Stomach smooth muscle (tissue), 2 donors: ENCODE measurements at regions not wholly inside any gene's neighbourhood (a gene's known extent, or its start where the extent isn't known, plus 50 kb on each side); places are given as distances from the start of the nearest gene placed in this dataset.
"Not testable (repeated sequence)": the region's sequence is repeated elsewhere in the genome, so short reads cannot be mapped to it uniquely, and the experiment has no call there.

Experiments
- H3K27ac ChIP-seq: one replicate; pipeline ENCODE4 v1.7.0; 2013; ENCODE audit warnings: mild to moderate bottlenecking, low read length, inconsistent platforms
- H3K27me3 ChIP-seq, 2 donors: one replicate each; pipeline ENCODE4 v1.7.0; 2013; ENCODE audit warnings: low read length in 2 of 2; ENCODE audit not compliant: insufficient read depth in 2 of 2, control insufficient read depth in 1 of 2
- H3K36me3 ChIP-seq, 2 donors: one replicate each; pipeline ENCODE4 v1.7.0; 2013; ENCODE audit warnings: low read length in 2 of 2; ENCODE audit not compliant: control insufficient read depth in 2 of 2, insufficient read depth in 2 of 2
- H3K4me1 ChIP-seq: one replicate; pipeline ENCODE4 v1.7.0; 2013; ENCODE audit warnings: low read length; ENCODE audit not compliant: control insufficient read depth, insufficient read depth
- H3K4me3 ChIP-seq, 2 donors: one replicate each; pipeline ENCODE4 v1.7.0; 2013; ENCODE audit warnings: low read length in 2 of 2
- H3K9ac ChIP-seq, 2 donors: one replicate each; pipeline ENCODE4 v1.7.0; 2013; ENCODE audit warnings: low read length in 2 of 2, mild to moderate bottlenecking in 1 of 2
- H3K9me3 ChIP-seq, 2 donors: one replicate each; pipeline ENCODE4 v1.7.0; 2013; ENCODE audit warnings: low read length in 2 of 2; ENCODE audit not compliant: control insufficient read depth in 2 of 2
- donor health status: healthy.
- donor health status: Pancreatic carcinoma.

GRCh38 chr4:156295676-156296195, 342.1 kb upstream of the CTSO start:
- no peaks in the 10 kb centered on the region for H3K27me3 ChIP-seq
- no peak overlapping the region for H3K27ac ChIP-seq
- H3K4me3 ChIP-seq, result no peak overlapping the region
- H3K4me1 ChIP-seq, result peaks cover 3% of the 10 kb centered on the region
- H3K9me3 ChIP-seq, result no peaks in the 10 kb centered on the region
- H3K36me3 ChIP-seq, result no peaks in the 10 kb centered on the region
- no peak overlapping the region for H3K9ac ChIP-seq

GRCh38 chr4:156294577-156294976, 340.9 kb upstream of the CTSO start:
- Histone ChIP-seq H3K36me3 (no peaks in the 10 kb centered on the region), H3K9me3 (no peaks in the 10 kb centered on the region), H3K4me1 (peaks cover 3% of the 10 kb centered on the region), H3K27ac (no peak overlapping the region), H3K27me3 (no peaks in the 10 kb centered on the region), H3K9ac (no peak overlapping the region), H3K4me3 (no peak overlapping the region)

- Histone ChIP-seq H3K4me1 (peaks cover 3% of the 10 kb centered on the region), H3K27me3 (no peaks in the 10 kb centered on the region), H3K9me3 (no peaks in the 10 kb centered on the region), H3K27ac (no peak overlapping the region), H3K36me3 (no peaks in the 10 kb centered on the region), H3K9ac (no peak overlapping the region), H3K4me3 (no peak overlapping the region)
These were observed 340.1 kb upstream of the CTSO start for GRCh38 chr4:156293657-156294297.

GRCh38 chr4:156291317-156291716, 337.7 kb upstream of the CTSO start:
- Histone ChIP-seq H3K4me1 (no peaks in the 10 kb centered on the region), H3K27me3 (no peaks in the 10 kb centered on the region), H3K27ac (no peak overlapping the region), H3K9me3 (no peaks in the 10 kb centered on the region), H3K9ac (no peak overlapping the region), H3K4me3 (no peak overlapping the region), H3K36me3 (no peaks in the 10 kb centered on the region)

- no peaks in the 10 kb centered on the region for H3K36me3 ChIP-seq
- H3K27me3 ChIP-seq, result no peaks in the 10 kb centered on the region
- no peak overlapping the region for H3K4me3 ChIP-seq
- H3K9me3 ChIP-seq, result no peaks in the 10 kb centered on the region
- no peak overlapping the region for H3K27ac ChIP-seq
- no peak overlapping the region for H3K9ac ChIP-seq
- no peaks in the 10 kb centered on the region for H3K4me1 ChIP-seq
These were observed 337.1 kb upstream of the CTSO start for GRCh38 chr4:156290811-156291210.

GRCh38 chr4:156290026-156290425, 336.4 kb upstream of the CTSO start:
- H3K4me3 ChIP-seq, H3K27ac ChIP-seq, H3K9me3 ChIP-seq, H3K27me3 ChIP-seq, H3K36me3 ChIP-seq, H3K4me1 ChIP-seq, H3K9ac ChIP-seq: not testable (repeated sequence)

GRCh38 chr4:156280686-156281085, 327.0 kb upstream of the CTSO start:
- Histone ChIP-seq H3K9me3 (no peaks in the 10 kb centered on the region), H3K27ac (no peak overlapping the region), H3K4me3 (no peak overlapping the region), H3K27me3 (no peaks in the 10 kb centered on the region), H3K4me1 (no peaks in the 10 kb centered on the region), H3K36me3 (no peaks in the 10 kb centered on the region), H3K9ac (no peak overlapping the region)

- H3K9ac ChIP-seq, result no peak overlapping the region
- H3K27me3 ChIP-seq, result no peaks in the 10 kb centered on the region
- no peaks in the 10 kb centered on the region for H3K36me3 ChIP-seq
- no peak overlapping the region for H3K4me3 ChIP-seq
- no peaks in the 10 kb centered on the region for H3K4me1 ChIP-seq
- no peak overlapping the region for H3K27ac ChIP-seq
- peaks cover 0 to 3% of the 10 kb centered on the region in 2 donors for H3K9me3 ChIP-seq
These were observed 311.7 kb upstream of the CTSO start for GRCh38 chr4:156265407-156265806.

- H3K4me1 ChIP-seq, result no peaks in the 10 kb centered on the region
- H3K4me3 ChIP-seq, result no peak overlapping the region
- no peaks in the 10 kb centered on the region for H3K27me3 ChIP-seq
- no peaks in the 10 kb centered on the region for H3K36me3 ChIP-seq
- H3K27ac ChIP-seq, result no peak overlapping the region
- H3K9ac ChIP-seq, result no peak overlapping the region
- H3K9me3 ChIP-seq, result peaks cover 0 to 3% of the 10 kb centered on the region in 2 donors
These were observed 307.6 kb upstream of the CTSO start for GRCh38 chr4:156261230-156261629.

GRCh38 chr4:156255230-156256007, 301.8 kb upstream of the CTSO start:
- H3K4me1 ChIP-seq, result no peaks in the 10 kb centered on the region
- H3K27me3 ChIP-seq, result no peaks in the 10 kb centered on the region
- H3K9ac ChIP-seq, result no peak overlapping the region
- H3K36me3 ChIP-seq, result no peaks in the 10 kb centered on the region
- H3K9me3 ChIP-seq, result no peaks in the 10 kb centered on the region
- no peak overlapping the region for H3K4me3 ChIP-seq
- no peak overlapping the region for H3K27ac ChIP-seq

GRCh38 chr4:156252358-156252921, 298.8 kb upstream of the CTSO start:
- Histone ChIP-seq H3K27ac (no peak overlapping the region), H3K9ac (no peak overlapping the region), H3K36me3 (no peaks in the 10 kb centered on the region), H3K4me1 (no peaks in the 10 kb centered on the region), H3K9me3 (peaks cover 0 to 5% of the 10 kb centered on the region in 2 donors), H3K27me3 (no peaks in the 10 kb centered on the region), H3K4me3 (no peak overlapping the region)
